GM12872 (cell line): ENCODE measurements at regions not wholly inside any gene's neighbourhood (a gene's known extent, or its start where the extent isn't known, plus 50 kb on each side); places are given as distances from the start of the nearest gene placed in this dataset.

Source experiments
- TF ChIP-seq, protein P1 (sequence below): IDR thresholded peaks from 3 replicates; pipeline ENCODE4 v1.5.1; 2011; ENCODE audit warnings: low read depth, mild to moderate bottlenecking, low read length, moderate library complexity; ENCODE audit not compliant: insufficient read depth

DNA sequence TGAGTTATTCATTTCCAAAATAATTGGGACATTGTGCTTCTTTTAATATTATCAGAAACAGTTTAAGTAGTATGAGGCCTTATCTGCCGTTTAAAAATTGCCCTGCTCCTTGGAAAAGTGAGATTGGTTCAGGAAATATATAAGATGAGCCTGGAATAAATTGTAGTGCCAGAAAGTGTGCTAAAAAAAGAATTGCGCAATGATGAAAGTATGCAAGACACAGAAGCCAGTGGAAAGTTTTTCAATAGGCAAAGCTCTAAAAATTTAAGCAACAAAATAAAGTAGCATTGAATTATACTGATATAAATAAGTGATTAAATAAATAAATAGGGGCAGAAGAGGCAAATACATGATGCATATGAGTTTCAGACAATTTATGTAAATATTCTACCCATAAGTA lies 834.9 kb downstream of the BCL11B start:
- TF ChIP-seq, protein P1, sequence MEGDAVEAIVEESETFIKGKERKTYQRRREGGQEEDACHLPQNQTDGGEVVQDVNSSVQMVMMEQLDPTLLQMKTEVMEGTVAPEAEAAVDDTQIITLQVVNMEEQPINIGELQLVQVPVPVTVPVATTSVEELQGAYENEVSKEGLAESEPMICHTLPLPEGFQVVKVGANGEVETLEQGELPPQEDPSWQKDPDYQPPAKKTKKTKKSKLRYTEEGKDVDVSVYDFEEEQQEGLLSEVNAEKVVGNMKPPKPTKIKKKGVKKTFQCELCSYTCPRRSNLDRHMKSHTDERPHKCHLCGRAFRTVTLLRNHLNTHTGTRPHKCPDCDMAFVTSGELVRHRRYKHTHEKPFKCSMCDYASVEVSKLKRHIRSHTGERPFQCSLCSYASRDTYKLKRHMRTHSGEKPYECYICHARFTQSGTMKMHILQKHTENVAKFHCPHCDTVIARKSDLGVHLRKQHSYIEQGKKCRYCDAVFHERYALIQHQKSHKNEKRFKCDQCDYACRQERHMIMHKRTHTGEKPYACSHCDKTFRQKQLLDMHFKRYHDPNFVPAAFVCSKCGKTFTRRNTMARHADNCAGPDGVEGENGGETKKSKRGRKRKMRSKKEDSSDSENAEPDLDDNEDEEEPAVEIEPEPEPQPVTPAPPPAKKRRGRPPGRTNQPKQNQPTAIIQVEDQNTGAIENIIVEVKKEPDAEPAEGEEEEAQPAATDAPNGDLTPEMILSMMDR, result no peak

DNA sequence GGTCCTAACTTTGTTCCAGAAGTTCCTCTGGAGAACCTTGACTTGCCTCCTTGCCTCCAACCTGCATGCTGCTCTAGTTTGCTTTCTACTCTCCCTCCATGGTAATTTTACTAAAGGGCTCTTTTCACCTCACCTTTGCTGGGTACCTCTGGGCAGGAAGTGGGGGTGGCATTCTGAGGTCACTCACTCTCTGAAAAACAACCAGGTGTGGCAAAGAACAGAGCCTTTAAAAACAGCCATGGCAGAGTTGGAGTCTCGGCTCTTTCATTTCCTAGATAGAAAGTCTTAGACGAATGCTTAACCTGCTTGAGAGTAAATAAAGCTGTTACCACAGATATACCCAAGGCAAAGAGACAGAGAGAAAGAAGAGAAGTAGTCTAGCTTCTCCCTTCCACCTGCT lies 827.9 kb downstream of the BCL11B start:
- TF ChIP-seq, protein P1, result no peak

DNA sequence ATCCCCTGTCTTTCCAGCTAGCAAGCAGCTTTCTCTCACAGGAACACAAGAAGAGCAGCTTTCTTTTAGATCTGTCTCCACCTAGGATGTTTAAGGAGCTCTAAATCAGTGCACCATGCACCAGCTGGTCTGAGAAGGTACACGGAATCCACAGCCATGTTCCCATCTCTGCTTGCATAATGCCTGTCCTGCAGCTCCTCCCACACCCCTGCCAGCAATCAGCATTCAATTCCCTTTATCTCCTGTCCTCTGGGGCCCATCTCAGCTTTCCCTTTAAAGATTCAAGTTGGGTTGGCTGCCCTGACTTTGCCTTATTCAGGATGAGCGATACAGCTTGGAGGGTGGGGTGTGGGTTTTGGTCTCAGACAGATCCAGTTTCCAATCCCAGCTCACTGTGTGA lies 826.3 kb downstream of the BCL11B start:
- TF ChIP-seq, protein P1, result no peak

DNA sequence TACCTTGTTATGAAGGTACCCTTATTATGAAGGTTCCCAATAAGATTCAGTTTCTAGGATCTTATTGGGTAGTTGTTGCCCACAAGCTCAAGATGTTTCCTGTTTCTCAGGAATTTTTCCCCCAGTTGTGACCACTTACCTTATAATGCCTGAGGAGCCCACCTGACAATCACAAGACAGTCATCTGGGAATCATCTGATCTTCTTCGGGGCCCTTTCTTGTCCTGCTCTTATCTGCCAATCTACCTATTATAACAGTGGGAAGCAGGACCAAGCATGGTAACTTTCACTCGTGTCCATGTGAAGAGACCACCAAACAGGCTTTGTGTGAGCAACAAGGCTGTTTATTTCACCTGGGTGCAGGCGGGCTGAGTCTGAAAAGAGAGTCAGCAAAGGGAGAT lies 825.5 kb downstream of the BCL11B start:
- TF ChIP-seq, protein P1, result no peak

DNA sequence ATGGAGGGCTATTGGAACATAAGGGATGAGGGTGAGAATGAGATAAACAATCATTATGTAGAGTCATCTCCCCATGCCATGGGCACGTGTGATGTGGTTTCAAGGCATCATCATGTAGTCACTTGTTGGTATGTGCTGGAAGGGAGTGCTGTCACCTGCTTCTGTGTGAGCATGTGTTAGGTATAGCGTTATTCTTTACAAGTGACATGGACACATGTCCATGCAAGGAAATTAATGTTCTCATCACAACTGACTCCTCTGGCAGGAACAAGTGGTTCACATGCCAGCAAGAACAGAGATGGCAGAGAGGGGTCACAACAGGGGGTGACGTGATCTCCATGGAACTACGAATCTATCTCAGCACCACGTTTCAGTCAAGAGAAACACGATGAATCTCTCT lies 815.8 kb downstream of the BCL11B start:
- TF ChIP-seq, protein P1, result no peak

DNA sequence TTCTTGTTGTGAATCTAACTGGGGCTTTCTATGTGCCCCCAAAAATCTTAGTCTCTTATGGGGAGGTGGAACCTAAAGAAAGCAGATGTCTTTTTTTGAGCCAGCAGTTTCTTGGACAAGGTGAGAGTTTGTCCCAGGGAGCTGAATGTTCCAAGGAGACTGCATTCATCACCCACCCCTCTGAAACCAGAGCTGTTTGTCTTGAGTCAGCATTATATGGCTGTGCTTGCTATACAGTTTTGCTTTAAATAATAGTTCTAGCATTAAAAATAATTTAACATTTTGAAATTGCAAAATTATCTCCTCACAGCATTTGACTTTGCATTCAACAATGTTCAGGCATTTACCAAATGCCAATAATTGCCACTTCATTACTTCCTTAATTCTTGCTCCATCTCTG lies 813.3 kb downstream of the BCL11B start:
- TF ChIP-seq, protein P1, result no peak

DNA sequence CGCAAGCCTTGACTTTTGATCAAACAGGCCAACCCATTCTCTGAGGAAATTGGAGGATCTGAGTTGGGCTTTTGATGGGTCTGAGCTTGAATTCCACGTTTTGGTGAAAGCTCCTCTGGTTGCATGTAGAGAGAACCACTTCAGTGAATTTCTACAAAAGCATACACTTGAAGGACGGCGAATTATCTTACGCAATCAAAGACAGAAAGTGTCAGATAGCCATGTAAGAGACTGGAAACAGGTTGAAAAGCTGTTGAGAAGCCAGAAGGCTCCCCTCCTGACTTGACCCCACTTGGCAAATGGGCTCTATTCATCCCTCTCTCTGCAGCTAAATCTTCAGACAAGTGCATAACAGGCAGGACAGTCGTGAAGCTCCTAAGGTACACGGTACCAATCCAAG lies 809.1 kb downstream of the BCL11B start:
- TF ChIP-seq, protein P1, result no peak

DNA sequence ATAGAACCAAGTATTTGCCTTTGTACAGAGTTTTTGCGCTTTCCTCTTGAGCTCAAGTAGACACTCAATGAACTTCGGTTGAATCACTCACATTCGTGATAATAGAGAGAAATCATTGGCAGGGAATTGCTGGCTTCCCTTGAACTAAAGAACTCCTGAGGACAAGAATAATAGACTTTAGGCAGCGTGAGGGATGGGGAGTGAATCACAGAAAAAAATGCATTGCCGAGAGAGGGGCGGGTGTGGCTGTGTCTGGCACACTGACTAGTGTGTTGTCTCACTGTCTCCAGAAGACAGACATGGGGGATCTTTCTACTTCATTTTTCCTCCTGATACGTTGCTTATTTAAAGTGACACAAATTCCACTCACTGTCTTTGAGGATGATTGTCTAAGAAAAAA lies 805.2 kb downstream of the BCL11B start:
- TF ChIP-seq, protein P1, result no peak
